ENCODE measurements at regions not wholly inside any gene's neighbourhood (a gene's known extent, or its start where the extent isn't known, plus 50 kb on each side); places are given as distances from the start of the nearest gene placed in this dataset.

DNA sequence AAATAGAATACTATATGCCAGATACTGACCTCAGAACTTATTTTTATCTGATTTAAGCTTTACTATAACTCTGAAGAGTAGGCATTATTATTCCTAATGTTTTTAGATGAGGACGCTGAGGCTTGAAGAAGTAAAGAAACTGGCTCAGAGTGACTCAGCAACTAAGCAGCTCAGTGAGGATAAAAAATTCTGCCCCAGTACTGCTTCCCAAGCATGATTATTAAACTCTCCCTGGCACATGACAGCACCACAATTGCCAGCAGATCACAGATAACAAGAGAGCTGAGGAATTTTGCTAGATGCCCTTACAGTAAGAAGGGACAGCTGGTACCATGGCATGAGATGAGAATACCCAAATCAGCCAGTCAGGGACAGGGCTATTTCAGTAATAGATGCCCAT is 219.4 kb downstream of the NKX6-1 start:
- no peak for TF ChIP-seq POLR2A (IDR thresholded peaks at IDR 0.05; ENCODE audit: low read length)
- no peak for TF ChIP-seq GATA1 (IDR thresholded peaks at IDR 0.05; ENCODE audit: low read depth, low read length)
